Endodermal cell (in vitro differentiated cells): ENCODE measurements at regions not wholly inside any gene's neighbourhood (a gene's known extent, or its start where the extent isn't known, plus 50 kb on each side); places are given as distances from the start of the nearest gene placed in this dataset.

ENCODE experiments used
- DNase-seq: peaks from one replicate; pipeline ENCODE4 v3.0.0-alpha.2; 2017
- H3K27ac ChIP-seq: 2 replicates; pipeline ENCODE4 v1.5.1; 2013; ENCODE audit warnings: mild to moderate bottlenecking, low read depth, low read length, moderate library complexity
- H3K27me3 ChIP-seq: 2 replicates; pipeline ENCODE4 v1.6.1; 2013; ENCODE audit warnings: mild to moderate bottlenecking, low read length, moderate library complexity; ENCODE audit not compliant: insufficient read depth, control insufficient read depth, poor library complexity, severe bottlenecking
- H3K36me3 ChIP-seq: 2 replicates; pipeline ENCODE4 v1.7.0; 2013; ENCODE audit warnings: mild to moderate bottlenecking, low read length, moderate library complexity; ENCODE audit not compliant: control insufficient read depth, insufficient read depth
- H3K4me1 ChIP-seq: one replicate; pipeline ENCODE4 v1.7.0; 2013; ENCODE audit warnings: low read length; ENCODE audit not compliant: control insufficient read depth, insufficient read depth
- H3K4me3 ChIP-seq: 2 replicates; pipeline ENCODE4 v1.5.1; 2013; ENCODE audit warnings: mild to moderate bottlenecking, low read length, moderate library complexity
- H3K9ac ChIP-seq: 2 replicates; pipeline ENCODE4 v1.6.1; 2013; ENCODE audit warnings: mild to moderate bottlenecking, low read length, moderate library complexity; ENCODE audit not compliant: poor library complexity, severe bottlenecking; ENCODE audit errors: extremely low read depth
- H3K9me3 ChIP-seq: 2 replicates; pipeline ENCODE4 v1.6.1; 2013; ENCODE audit warnings: mild to moderate bottlenecking, low read length, moderate library complexity; ENCODE audit not compliant: control insufficient read depth
- H3K27ac Mint-ChIP-seq: 2 replicates; pipeline ENCODE4 v1.8.0; 2020; ENCODE audit warnings: mixed read lengths
- H3K27me3 Mint-ChIP-seq: 2 replicates; pipeline ENCODE4 v1.8.0; 2021; ENCODE audit warnings: mild to moderate bottlenecking, mixed read lengths; ENCODE audit not compliant: insufficient read depth
- H3K36me3 Mint-ChIP-seq: 2 replicates; pipeline ENCODE4 v1.8.0; 2020; ENCODE audit warnings: low read depth, mixed read lengths
- H3K4me1 Mint-ChIP-seq: 2 replicates; pipeline ENCODE4 v1.8.0; 2020; ENCODE audit warnings: mixed read lengths
- H3K4me3 Mint-ChIP-seq: 2 replicates; pipeline ENCODE4 v1.8.0; 2020; ENCODE audit warnings: mild to moderate bottlenecking, moderate library complexity, mixed read lengths
- H3K9me3 Mint-ChIP-seq: 2 replicates; pipeline ENCODE4 v1.8.0; 2020; ENCODE audit warnings: mild to moderate bottlenecking, mixed read lengths
- CTCF ChIP-seq: fragments of 200-600 bp; sonication (generic); conservative IDR thresholded peaks from 2 replicates; pipeline ENCODE4 v1.5.0; 2021; ENCODE audit warnings: antibody characterized with exemption, mild to moderate bottlenecking
- WGBS, 2 experiments: methylation state at CpG; one replicate each; pipeline versions ENCODE4 v1.1.5 to v1.1.7; 2013; ENCODE audit warnings: missing lambda C conversion rate in 2 of 2, mixed read lengths in 1 of 2; ENCODE audit not compliant: insufficient coverage in 1 of 2, insufficient read length in 1 of 2; 5-methylcytosine and 5-hydroxymethylcytosine counted together

- H3K36me3 Mint-ChIP-seq, result no peaks in the 10 kb centered on the region
- no peak for DNase-seq
- no peak overlapping the region for H3K27ac Mint-ChIP-seq
- no peak for TF ChIP-seq CTCF
- Histone ChIP-seq H3K36me3 (no peaks in the 10 kb centered on the region), H3K9me3 (no peaks in the 10 kb centered on the region), H3K4me1 (peaks cover 6% of the 10 kb centered on the region), H3K27me3 (no peaks in the 10 kb centered on the region), H3K27ac (no peak overlapping the region), H3K9ac (no peak overlapping the region), H3K4me3 (no peak overlapping the region)
- no peaks in the 10 kb centered on the region for H3K9me3 Mint-ChIP-seq
- no peaks in the 10 kb centered on the region for H3K27me3 Mint-ChIP-seq
- H3K4me1 Mint-ChIP-seq, result peaks cover 41% of the 10 kb centered on the region
- WGBS, 2 experiments, result 94 to 100% methylated on average over 2 of the region's 2 CpGs
- H3K4me3 Mint-ChIP-seq, result no peak overlapping the region
These were observed 112.8 kb upstream of the FN1 start for GRCh38 chr2:215548714-215549113.

GRCh38 chr2:215542690-215543089 is 106.8 kb upstream of the FN1 start:
- Histone ChIP-seq H3K36me3 (no peaks in the 10 kb centered on the region), H3K9me3 (no peaks in the 10 kb centered on the region), H3K4me3 (no peak overlapping the region), H3K27me3 (no peaks in the 10 kb centered on the region), H3K4me1 (no peaks in the 10 kb centered on the region), H3K9ac (no peak overlapping the region), H3K27ac (no peak overlapping the region)
- no peaks in the 10 kb centered on the region for H3K27me3 Mint-ChIP-seq
- no peak overlapping the region for H3K27ac Mint-ChIP-seq
- TF ChIP-seq CTCF, result no peak
- H3K4me1 Mint-ChIP-seq, result peaks cover 41% of the 10 kb centered on the region
- DNase-seq, result no peak
- H3K36me3 Mint-ChIP-seq, result peaks cover 10% of the 10 kb centered on the region
- peaks cover 2% of the 10 kb centered on the region for H3K9me3 Mint-ChIP-seq
- H3K4me3 Mint-ChIP-seq, result no peak overlapping the region

GRCh38 chr2:215540658-215541057 is 104.8 kb upstream of the FN1 start:
- Histone ChIP-seq H3K9me3 (no peaks in the 10 kb centered on the region), H3K36me3 (no peaks in the 10 kb centered on the region), H3K27me3 (no peaks in the 10 kb centered on the region), H3K4me3 (no peak overlapping the region), H3K4me1 (no peaks in the 10 kb centered on the region), H3K27ac (no peak overlapping the region), H3K9ac (no peak overlapping the region)
- Mint-ChIP-seq H3K9me3 (peaks cover 2% of the 10 kb centered on the region), H3K4me1 (peaks cover 28% of the 10 kb centered on the region), H3K4me3 (no peak overlapping the region), H3K27ac (no peak overlapping the region), H3K36me3 (peaks cover 10% of the 10 kb centered on the region), H3K27me3 (no peaks in the 10 kb centered on the region)
- 86% methylated on average over 1 of the region's 1 CpG; no CpG with 5 or more reads in 1 of the 2 experiments for WGBS, 2 experiments
- no peak for DNase-seq
- TF ChIP-seq CTCF, result no peak
